ENCODE measurements at regions not wholly inside any gene's neighbourhood (a gene's known extent, or its start where the extent isn't known, plus 50 kb on each side); places are given as distances from the start of the nearest gene placed in this dataset.
"Not testable (repeated sequence)": the region's sequence is repeated elsewhere in the genome, so short reads cannot be mapped to it uniquely, and the experiment has no call there.

DNA sequence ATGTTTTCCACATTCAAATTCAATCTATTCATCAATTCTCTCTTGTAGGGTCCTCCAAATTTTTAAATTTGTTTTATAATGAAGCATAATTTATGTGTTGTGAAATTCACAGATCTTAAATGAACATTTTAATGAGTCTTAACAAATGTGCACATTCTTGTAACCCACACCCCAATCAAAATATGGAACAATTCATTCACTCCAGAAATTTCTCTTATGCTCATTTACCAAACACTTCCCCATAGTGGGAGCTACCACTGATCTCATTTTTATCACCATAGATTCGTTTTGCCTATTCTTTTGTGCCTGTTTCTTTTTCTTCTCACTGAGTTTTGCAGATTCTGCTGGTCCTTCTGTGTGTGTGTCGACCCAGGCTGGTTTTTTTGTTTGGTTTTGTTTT, 664.1 kb downstream of the EFNB2 start:
- no peak for DNase-seq (ENCODE audit: low read depth in 3 of 3)

DNA sequence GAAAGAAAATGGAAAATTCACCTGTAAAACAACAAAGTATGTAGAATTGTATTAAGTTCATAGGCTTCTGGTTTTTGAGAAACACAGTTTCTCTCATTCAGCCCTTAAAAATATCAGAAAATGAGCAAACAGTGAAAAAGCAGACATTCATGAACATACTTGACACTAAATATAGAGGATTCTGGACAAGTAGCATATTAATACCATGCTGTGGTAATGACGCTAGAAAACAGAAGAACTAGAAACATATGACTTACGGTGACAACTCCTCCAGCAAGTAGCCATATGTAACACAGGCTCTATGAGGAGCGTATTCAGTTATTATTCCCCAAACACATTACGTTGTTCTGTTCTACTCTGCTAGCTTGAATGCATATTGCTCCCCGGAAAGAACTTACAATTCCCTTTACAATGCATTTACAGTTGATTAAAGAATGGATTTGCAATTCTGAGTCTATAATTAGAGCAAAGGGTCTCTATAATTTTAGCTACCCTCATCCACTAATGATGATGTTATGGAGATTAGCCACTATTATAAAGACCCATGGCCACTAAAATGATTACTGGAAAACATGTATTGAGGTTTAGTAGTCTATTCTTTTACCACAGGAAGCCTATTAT, 672.1 kb downstream of the EFNB2 start:
- DNase-seq (ENCODE audit: low read depth in 3 of 3), result no peak

DNA sequence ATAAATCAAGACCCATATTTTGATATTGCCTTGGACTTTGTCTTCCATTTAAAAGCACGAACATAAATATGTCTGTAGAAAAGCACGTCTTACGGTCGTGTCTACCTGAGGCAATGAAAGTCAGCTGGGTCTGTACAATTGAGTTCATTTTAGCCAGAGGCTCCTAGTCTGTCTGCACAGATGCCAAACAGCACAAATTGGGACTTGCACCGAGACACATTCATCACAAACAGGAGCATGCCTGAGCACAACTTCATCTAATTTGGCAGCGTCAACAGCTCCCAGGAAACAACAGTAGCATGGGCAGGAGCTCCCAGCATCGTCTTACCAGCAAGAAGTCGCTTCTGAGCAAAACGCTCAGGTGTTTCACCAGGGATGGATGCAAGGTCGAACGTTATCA, 687.0 kb downstream of the EFNB2 start:
- no peak for DNase-seq (ENCODE audit: low read depth in 3 of 3)

DNA sequence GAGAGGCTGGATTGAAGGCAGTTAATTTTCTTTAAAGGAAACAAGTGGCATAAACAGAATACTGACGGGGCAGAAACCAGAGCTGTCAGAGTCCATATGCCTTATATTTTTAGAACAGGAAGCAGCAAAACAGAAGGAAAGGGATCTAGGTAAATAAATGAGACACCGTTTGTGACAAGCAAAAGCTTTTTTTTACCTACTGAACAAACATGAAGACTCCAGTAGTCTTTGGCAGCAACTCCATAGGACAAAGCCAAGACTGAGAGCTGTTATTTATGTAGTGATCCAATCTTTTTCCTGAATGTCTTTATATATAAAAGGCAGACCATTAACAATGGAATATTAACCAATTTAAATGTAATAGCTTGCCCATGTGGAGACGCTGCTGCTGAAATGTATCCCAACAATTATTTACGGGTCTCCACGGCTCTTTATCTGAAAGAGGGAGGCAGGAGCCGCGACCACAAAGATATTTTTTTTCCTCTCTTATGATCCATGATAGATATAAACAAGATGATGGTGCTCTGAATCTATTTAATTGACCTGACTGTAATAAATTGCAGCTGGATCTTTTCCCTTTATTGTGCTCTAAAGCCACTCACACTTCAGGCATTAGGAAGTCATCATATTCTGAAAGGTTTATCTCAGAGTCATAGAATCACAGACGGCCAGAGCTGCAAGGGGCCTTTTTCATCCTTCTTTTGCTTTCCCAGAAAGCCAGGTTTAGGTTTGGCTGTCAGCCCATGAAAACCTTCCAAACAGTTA, 687.8 kb downstream of the EFNB2 start:
- no peak for DNase-seq (ENCODE audit: low read depth in 3 of 3)

DNA sequence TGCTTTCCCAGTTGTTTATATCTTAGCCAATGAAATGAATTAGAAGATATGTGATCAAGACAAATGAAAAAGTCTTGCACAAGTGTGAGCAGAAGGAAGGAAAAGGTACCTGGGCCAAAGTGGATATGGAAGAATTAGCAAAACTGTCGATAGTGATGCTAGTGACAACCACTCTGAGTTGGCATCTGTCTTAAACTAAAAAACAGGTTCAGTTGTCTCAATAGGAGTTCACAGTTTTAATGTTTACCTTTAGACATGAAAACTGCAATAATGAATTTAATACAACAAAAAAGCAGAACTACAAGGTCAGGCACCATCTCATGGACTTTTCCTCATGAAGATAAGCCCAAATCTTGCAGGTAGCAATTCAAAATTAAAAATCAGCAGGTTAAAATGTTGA, 688.5 kb downstream of the EFNB2 start:
- no peak for DNase-seq (ENCODE audit: low read depth in 3 of 3)

DNA sequence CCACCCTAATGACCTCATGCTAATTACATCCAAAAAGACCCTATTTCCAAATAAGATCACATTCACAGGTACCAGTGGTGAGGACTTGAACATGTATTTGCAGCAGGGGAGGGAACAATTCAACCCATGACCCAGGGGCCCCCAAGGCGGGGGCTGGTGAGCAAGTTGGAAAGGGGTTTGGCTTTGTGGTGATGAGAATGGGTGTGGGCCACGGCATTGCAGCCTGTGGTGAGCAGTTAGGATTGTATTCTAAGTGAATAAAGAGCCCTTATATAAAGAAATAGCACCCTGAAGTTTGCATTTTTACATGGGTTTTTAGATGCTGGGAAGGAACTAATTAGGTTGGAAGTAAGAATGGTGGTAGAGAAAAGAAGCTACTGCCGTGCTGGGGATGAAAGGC, 694.2 kb downstream of the EFNB2 start:
- no peak for DNase-seq (ENCODE audit: low read depth in 3 of 3)

DNA sequence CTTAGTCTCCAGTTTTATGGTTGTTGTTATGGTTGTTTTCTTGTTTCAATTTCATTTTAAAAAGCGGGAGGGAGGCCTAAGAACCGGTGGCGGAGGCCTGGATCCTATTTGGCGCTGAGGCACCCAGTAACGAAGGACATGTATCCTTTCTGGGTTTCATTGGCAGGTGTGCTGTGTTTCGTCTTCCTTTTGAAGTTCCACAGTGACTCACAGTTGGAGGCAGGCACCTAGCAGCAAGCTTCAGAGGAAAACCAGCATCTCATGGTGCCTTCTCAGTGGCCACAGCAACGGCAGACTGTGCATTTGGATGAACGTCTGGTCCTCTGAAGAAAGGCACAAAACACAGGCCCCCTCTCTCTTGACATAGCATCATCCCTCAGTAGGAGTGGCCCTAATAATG, 697.2 kb downstream of the EFNB2 start:
- no peak for DNase-seq (ENCODE audit: low read depth in 3 of 3)

DNA sequence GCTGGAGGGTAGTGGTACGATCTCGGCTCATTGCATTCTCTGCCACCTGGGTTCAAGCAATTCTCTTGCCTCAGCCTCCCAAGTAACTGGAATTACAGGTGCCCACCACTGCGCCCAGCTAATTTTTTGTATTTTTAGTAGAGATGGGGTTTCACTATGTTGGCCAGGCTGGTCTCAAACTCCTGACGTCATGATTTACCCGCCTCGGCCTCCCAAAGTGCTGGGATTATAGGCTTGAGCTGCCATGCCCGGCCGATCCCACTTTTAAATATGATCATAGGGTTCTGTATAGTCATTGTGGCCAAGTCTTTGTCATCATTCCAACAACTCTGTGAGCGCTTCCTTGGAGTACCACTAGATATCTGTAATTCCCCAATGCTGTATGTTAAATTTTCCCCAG, 698.2 kb downstream of the EFNB2 start:
- DNase-seq (ENCODE audit: low read depth in 3 of 3), result not testable (repeated sequence)

DNA sequence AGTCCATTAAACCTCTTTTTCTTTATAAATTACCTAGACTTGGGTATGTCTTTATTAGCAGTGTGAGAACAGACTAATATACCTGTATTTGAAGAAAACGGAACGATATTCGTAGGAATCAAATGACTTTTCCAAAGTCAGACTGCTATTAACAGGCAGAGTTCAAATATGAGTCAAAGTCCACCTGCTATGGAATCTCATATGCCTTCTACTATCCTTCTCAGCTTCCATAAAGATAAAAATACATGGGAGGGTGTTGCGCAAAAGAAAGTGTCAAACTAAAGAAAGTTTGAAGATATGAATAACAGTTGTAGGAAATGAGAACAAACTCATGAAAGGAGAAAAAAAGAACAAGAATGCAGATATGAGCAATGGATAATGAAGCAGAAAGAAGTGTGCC, 704.6 kb downstream of the EFNB2 start:
- DNase-seq (ENCODE audit: low read depth in 3 of 3), result no peak

DNA sequence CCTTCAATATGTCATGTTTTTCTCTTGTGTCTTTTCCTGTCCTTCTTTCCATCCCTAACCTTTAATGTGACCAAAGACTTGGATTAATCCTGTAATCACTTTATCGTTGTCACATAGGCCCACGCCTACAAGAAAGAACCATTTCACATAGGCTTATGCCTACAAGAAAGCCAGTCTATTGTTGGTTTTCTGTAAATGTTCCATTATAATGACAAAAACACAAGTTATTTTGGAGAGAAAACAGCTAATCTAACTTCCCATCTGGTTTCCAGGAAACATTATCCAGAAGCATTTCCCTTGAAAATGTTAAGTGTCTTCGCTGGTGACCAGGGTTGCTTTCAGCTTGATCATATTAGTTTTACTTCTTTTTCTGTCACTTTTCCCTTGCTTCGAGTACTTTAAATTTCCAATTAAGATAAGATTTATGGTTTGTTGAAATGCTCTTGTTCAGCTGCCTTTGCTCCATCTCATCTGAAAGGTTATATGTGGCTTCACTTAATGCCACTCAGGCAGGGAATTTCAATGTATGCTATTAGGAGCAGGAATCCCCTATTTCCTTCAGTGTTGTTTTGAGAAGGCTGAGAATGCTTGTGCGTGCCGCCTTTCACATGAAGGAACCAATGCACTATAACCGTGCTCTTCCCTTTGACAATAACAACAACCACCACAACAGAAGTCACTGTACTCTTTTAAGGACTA, 708.2 kb downstream of the EFNB2 start:
- DNase-seq (ENCODE audit: low read depth in 3 of 3), result no peak

DNA sequence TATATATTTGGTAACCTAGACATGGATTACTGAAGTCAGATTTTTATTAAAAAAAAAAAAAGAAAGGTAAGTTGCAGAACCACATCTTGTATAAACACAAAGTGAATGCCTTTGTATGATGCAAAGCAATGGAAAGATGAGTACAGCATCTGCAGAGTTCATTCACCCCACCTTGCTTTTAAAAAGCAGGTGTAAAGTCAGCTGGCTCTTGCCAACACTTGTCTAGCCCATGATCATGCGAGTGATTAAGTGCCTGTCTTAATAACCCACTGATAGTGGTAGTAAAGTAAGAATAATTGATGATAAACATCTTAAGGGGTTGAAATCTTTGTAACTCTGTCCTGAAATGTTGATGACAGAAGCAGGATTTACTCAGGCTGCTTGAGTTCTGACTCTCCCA, 710.4 kb downstream of the EFNB2 start:
- no peak for DNase-seq (ENCODE audit: low read depth in 3 of 3)

DNA sequence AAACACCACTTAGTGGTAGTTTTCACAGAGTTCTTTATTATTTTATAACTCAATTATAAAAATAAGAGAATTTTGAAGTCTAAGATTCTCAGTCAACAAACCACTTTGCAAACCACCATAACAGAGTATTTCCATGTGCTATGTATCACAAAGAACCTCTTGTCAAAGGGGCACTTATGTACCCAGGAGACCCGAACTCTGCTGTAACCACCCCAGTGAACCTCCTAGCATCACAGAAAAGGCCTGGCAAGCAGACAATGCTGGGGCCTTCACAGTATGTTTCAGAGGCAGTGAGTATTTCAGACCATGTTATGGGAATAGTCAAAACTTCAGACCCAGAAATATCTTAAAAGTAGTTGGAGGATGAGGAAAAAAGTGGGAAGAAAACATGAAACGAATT, 714.1 kb downstream of the EFNB2 start:
- no peak for DNase-seq (ENCODE audit: low read depth in 3 of 3)

DNA sequence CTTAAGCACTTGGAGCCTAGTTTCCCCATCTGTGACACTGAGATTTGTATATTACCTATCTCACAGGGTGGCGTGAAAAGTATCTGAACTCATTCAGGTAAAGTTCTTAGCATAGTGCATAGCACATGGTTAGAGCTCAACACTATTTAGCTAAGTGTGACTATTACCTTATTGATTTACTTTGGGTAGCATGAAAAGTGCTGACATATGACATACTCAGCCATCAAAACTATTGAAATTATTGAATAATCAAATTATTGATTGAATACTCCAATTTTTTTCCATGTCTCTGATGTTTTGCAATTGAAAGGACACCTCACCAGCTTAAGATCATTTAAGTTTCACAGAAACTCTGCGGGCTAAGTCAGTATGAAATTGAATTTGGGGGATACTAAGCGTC, 715.0 kb downstream of the EFNB2 start:
- no peak for DNase-seq (ENCODE audit: low read depth in 3 of 3)

DNA sequence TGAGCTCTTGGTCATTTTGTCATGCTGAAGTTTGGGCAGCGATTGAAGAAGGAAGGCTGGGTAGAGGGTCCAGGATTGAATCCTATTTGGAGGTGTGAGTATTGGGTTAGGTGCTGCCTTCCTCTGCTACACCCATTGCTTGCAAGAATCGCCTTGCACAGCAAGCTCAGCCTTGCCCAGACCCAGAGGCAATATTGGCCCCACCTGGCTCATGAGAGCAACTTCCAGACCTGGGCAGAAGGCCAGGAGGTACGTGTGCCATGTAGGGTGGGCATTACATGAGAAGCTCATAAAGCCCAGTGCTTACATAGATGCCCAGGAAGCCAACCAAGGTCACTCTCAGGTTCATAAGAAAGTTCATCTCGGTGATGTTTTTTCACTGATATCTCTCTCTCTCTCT, 718.0 kb downstream of the EFNB2 start:
- no peak for DNase-seq (ENCODE audit: low read depth in 3 of 3)

DNA sequence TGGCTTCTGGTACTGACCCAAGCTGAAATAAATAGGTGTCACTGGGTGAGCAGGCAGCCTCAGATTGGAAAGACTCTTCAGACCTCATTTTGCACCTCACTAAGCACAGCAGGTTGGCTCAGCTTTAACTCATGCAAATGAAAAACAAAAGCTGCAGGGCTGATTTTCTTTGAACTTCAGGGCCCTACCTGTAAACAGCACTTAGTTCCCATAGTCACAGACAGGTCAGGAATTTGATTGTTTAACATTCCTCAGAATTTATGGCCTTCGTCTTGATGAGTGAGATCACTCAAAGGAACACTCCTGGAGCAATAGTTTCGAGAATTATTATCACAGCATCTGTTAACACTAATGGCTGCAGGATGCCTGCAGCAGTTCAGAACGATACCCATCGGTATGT, 718.5 kb downstream of the EFNB2 start:
- no peak for DNase-seq (ENCODE audit: low read depth in 3 of 3)

DNA sequence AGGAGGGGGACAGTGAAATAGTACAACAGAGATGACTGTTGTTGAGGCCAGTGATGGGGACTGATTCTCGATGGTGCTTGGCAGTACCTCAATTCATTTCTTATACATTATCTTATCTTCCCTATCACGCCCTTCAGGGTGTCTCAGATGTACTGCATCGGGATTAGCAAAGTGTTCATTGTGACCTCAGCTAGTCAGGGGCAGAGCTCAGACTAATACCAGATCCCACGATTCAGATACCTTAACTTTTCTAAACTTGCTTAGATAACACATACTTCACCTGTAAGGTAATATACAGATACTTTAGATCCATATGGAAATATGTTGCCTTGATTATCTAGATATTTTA, 720.6 kb downstream of the EFNB2 start:
- no peak for DNase-seq (ENCODE audit: low read depth in 3 of 3)

DNA sequence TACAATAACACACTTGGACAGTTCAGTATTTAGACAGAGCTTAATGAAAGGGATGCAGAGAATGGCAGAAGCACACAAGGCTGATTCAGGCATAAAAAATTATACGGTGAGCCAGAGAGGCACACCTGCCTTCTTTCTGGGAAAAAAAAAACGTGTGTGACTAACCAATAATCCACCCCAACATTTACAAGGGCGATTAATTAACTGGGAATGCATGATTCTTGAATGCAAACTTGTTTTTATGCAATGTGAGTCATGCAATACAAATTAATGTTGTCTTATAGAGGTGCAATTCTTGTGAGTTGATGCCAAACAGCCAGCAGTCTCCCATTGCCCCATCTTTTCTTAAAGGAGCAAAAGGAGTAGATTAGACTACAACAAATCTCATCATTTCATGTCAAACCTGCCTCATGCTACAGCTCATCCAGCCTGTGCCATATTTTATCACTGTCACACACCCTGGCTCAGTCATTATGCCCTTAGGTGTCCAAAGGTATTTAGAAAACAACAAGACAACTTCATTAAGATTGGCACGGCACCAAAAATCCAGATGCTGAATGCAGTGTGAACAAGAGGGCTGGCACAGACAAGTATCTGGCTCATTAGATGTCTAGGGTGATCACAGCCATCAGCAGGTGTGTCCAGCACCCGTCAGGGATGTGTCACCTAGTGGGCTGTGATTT, 721.1 kb downstream of the EFNB2 start:
- no peak for DNase-seq (ENCODE audit: low read depth in 3 of 3)

DNA sequence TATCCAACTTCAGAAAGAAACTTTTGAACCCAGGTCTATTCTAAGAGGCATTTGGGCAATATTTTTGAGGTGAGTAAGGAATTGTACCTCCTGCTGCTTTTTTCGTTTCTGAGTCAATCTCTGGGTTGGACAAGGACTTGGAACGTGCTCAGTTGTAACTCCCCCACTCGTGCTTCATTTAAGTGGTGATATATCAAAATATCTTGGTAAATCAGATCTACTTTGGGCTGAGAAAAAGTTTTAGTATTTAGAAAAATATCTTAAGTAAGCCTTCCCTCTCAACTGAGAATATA, 728.9 kb downstream of the EFNB2 start:
- DNase-seq (ENCODE audit: low read depth in 3 of 3), result no peak

DNA sequence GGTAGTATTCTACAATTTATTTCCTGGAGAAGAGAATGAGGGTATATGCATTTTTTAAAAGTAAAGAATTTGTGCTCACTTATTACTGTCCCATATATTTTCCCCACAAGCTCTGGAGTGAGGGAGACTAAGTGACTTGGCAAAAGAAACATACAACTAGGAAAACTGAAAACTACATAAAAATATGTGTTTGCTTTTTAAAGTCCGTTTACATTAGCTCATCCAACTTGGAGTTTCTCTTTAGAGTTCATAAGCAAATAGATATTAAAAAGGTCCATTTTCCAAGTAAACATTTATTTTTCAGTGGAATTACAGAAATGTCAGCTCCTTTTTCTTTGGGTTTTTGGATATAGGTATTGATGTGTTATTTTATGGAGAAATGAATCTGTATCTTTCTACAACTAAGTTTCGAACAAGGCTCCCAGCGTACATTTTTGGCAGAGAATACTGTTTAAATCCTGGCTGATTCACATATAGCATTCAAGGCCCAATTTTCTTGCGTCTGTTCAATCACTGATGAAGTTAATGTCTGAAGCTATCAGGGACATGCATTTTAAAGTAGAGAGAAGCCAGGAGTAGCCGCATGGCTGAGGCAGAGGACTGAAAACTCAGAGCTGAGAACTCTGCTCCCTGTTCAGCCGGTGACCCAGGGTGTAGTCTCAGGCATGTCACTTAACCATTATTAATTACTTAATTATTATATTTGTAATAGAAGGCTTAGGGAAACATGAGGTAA, 729.4 kb downstream of the EFNB2 start:
- DNase-seq (ENCODE audit: low read depth in 3 of 3), result no peak

DNA sequence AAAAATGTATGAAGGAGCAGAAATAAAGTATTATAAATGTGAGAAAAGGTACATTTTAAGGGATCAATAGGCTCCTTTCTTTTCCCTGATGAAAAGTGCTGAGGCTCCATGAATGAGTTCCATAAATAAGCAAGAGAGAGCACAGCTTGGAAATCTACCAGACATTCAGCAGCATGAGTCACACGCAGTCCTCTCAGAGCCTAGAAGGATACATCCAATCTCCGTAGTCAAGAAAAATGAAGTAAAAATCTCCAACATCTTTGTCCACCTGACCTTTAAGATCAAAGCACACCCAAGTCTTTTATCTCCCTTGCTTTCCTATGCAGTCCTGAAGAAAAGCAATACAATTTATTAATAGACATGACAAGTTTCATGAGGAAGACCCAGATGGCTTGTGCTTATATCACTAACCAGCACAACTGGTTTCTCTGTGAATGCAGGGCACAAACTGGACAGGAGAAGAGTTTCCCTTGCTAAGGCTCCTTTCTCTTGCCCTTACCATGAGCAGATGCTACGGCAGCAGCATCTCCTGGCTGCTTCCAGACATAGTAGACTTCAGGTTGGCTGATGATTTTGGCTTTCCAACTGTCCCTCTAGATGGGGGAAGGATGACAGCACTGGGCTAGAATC, 730.8 kb downstream of the EFNB2 start:
- DNase-seq (ENCODE audit: low read depth in 3 of 3), result no peak

DNA sequence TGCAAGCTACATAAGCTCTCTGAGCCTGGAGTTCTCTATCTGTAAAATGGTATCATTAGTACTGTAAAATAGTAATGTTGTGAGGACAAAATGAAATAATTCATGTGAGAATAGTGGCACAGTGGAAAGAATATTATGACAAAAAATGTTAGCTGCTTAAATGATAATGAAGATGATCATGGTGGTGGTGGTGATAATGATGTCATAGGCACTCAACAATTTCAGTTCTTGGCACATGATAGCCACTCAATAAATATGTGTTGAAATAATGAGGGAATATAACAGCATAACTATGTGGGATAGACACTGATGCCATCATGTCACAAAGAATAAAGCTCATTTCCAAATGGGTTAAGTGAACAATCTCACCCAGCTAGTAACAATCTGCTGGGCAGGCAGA, 736.3 kb downstream of the EFNB2 start:
- DNase-seq (ENCODE audit: low read depth in 3 of 3), result no peak

DNA sequence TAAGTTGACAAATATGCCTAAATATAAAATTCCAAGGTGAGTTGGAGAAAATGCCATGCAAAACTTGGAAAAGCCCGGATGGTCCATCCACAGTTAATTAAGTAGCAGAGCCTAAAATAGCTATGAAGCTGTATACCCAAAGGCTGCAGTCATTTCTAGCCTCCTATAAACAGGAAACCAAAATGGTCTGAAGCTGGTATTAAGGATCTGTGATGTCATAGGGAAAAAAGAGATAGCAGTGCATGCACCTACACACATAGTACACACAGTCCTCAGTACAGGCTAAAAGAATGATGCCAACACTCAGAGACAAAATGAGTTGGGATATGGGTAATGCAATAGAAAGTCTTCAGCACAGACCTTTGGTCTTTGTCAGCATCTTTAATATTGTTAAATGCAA, 736.9 kb downstream of the EFNB2 start:
- no peak for DNase-seq (ENCODE audit: low read depth in 3 of 3)
